Lower leg skin (tissue), 3 donors: ENCODE measurements at regions not wholly inside any gene's neighbourhood (a gene's known extent, or its start where the extent isn't known, plus 50 kb on each side); places are given as distances from the start of the nearest gene placed in this dataset.

Experiments used
- CTCF ChIP-seq, 3 donors: fragments of 450-650 bp; IDR thresholded peaks; one replicate each; pipeline ENCODE4 v1.5.1; 2016; ENCODE audit warnings: antibody characterized with exemption in 3 of 3, mild to moderate bottlenecking in 3 of 3, moderate library complexity in 2 of 3
- POLR2A ChIP-seq, 2 donors: fragments of 450-650 bp; IDR thresholded peaks; one replicate each; pipeline ENCODE4 v1.6.1; 2016 to 2017; ENCODE audit warnings: antibody characterized with exemption in 2 of 2, mild to moderate bottlenecking in 1 of 2, moderate library complexity in 1 of 2

GRCh38 chr14:104283197-104284106 lies 145.1 kb downstream of the KIF26A start:
- no peak for TF ChIP-seq CTCF (IDR thresholded peaks at IDR 0.05)
- TF ChIP-seq POLR2A (IDR thresholded peaks at IDR 0.05): no peak
